ENCODE measurements at regions not wholly inside any gene's neighbourhood (a gene's known extent, or its start where the extent isn't known, plus 50 kb on each side); places are given as distances from the start of the nearest gene placed in this dataset.

DNA sequence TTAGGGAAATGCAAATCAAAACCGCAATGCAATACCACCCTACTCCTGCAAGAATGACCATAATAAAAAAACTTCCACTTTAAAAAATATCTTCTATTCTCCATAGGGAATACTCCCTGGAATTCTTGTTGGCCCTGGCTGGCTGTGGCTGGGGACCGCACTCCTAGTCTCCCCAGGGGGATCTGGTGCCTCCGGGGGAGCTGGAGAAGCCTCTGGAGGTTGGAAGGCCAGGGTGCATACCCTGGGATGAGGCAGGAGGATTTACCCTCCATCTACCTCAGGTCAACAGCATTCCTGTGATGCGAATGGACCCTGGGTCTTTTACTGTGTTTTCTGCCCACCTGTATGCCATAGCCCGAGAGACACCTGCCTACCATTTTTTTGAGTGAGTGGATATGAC is 120.0 kb upstream of the ZNF536 start:
- Histone ChIP-seq H3K4me2 (ENCODE audit: low read length) (no peak overlapping the region), H3K9me2 (ENCODE audit: insufficient read depth) (no peaks in the 10 kb centered on the region), H2AFZ (ENCODE audit: low read depth, low read length, poor library complexity, severe bottlenecking) (no peak overlapping the region), H3K36me3 (ENCODE audit: control insufficient read depth in 1 of 2, insufficient read depth in 2 of 2, low read length in 2 of 2) (no peaks in the 10 kb centered on the region), H3K27me3 (ENCODE audit: insufficient read depth, low read length) (peaks cover 68% of the 10 kb centered on the region), H3K9me3 (ENCODE audit: control insufficient read depth in 1 of 2, insufficient read depth in 1 of 2, low read depth in 1 of 2, low read length in 2 of 2) (no peaks in the 10 kb centered on the region), H3K79me2 (ENCODE audit: insufficient read depth, low read length) (no peaks in the 10 kb centered on the region), H3K9ac (ENCODE audit: low read length) (no peak overlapping the region), H3K4me1 (ENCODE audit: control insufficient read depth in 1 of 2, insufficient read depth in 2 of 2, low read length in 2 of 2) (peaks cover 0 to 4% of the 10 kb centered on the region in 2 experiments; a peak in 1 of 4 replicates), H3K4me3 (replicated peaks in 1 of 2; ENCODE audit: low read depth in 1 of 2, low read length in 2 of 2) (no peak overlapping the region), H4K20me1 (ENCODE audit: insufficient read depth) (no peaks in the 10 kb centered on the region), H3K27ac (ENCODE audit: low read depth, low read length) (no peak overlapping the region)
- RAD21 ChIA-PET (ENCODE audit: low non-redundant PET in 1 of 2, low total read pairs in 2 of 2, uncharacterized antibody in 2 of 2, unreplicated experiment in 2 of 2) = no interaction called here
- POLR2A ChIA-PET = no interaction called here
- BruUV-seq (replicated peaks) = no TSS peak
- no peak for TF ChIP-seq ELF1 (IDR thresholded peaks at IDR 0.05; ENCODE audit: borderline replicate concordance, low read depth)
- TF ChIP-seq, protein P1, sequence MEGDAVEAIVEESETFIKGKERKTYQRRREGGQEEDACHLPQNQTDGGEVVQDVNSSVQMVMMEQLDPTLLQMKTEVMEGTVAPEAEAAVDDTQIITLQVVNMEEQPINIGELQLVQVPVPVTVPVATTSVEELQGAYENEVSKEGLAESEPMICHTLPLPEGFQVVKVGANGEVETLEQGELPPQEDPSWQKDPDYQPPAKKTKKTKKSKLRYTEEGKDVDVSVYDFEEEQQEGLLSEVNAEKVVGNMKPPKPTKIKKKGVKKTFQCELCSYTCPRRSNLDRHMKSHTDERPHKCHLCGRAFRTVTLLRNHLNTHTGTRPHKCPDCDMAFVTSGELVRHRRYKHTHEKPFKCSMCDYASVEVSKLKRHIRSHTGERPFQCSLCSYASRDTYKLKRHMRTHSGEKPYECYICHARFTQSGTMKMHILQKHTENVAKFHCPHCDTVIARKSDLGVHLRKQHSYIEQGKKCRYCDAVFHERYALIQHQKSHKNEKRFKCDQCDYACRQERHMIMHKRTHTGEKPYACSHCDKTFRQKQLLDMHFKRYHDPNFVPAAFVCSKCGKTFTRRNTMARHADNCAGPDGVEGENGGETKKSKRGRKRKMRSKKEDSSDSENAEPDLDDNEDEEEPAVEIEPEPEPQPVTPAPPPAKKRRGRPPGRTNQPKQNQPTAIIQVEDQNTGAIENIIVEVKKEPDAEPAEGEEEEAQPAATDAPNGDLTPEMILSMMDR (IDR thresholded peaks at IDR 0.05 in 2 of 3, conservative IDR thresholded peaks at IDR 0.05 in 1 of 3; ENCODE audit: borderline replicate concordance in 1 of 3, insufficient read depth in 1 of 3, low read depth in 2 of 3, low read length in 2 of 3) = no peak
- TF ChIP-seq, protein P2, sequence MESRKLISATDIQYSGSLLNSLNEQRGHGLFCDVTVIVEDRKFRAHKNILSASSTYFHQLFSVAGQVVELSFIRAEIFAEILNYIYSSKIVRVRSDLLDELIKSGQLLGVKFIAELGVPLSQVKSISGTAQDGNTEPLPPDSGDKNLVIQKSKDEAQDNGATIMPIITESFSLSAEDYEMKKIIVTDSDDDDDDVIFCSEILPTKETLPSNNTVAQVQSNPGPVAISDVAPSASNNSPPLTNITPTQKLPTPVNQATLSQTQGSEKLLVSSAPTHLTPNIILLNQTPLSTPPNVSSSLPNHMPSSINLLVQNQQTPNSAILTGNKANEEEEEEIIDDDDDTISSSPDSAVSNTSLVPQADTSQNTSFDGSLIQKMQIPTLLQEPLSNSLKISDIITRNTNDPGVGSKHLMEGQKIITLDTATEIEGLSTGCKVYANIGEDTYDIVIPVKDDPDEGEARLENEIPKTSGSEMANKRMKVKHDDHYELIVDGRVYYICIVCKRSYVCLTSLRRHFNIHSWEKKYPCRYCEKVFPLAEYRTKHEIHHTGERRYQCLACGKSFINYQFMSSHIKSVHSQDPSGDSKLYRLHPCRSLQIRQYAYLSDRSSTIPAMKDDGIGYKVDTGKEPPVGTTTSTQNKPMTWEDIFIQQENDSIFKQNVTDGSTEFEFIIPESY (IDR thresholded peaks at IDR 0.05; ENCODE audit: extremely low read depth, insufficient replicate concordance, low read length) = no peak
- TF ChIP-seq SP1 (IDR thresholded peaks at IDR 0.05; ENCODE audit: low read depth) = no peak
- TF ChIP-seq, protein P3, sequence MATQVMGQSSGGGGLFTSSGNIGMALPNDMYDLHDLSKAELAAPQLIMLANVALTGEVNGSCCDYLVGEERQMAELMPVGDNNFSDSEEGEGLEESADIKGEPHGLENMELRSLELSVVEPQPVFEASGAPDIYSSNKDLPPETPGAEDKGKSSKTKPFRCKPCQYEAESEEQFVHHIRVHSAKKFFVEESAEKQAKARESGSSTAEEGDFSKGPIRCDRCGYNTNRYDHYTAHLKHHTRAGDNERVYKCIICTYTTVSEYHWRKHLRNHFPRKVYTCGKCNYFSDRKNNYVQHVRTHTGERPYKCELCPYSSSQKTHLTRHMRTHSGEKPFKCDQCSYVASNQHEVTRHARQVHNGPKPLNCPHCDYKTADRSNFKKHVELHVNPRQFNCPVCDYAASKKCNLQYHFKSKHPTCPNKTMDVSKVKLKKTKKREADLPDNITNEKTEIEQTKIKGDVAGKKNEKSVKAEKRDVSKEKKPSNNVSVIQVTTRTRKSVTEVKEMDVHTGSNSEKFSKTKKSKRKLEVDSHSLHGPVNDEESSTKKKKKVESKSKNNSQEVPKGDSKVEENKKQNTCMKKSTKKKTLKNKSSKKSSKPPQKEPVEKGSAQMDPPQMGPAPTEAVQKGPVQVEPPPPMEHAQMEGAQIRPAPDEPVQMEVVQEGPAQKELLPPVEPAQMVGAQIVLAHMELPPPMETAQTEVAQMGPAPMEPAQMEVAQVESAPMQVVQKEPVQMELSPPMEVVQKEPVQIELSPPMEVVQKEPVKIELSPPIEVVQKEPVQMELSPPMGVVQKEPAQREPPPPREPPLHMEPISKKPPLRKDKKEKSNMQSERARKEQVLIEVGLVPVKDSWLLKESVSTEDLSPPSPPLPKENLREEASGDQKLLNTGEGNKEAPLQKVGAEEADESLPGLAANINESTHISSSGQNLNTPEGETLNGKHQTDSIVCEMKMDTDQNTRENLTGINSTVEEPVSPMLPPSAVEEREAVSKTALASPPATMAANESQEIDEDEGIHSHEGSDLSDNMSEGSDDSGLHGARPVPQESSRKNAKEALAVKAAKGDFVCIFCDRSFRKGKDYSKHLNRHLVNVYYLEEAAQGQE (IDR thresholded peaks at IDR 0.05; ENCODE audit: low read depth) = no peak
- TF ChIP-seq ZNF274 (IDR thresholded peaks at IDR 0.05; ENCODE audit: low read depth, low read length) = no peak
- TF ChIP-seq JUND (IDR thresholded peaks at IDR 0.05) = no peak
- ATAC-seq (no peak), DNase-seq (ENCODE audit: low read depth, low spot score) (no peak)
- CTCF ChIA-PET = no interaction called here
- intact Hi-C loops (cut with micrococcal nuclease) = no loop called here
